ENCODE measurements at regions not wholly inside any gene's neighbourhood (a gene's known extent, or its start where the extent isn't known, plus 50 kb on each side); places are given as distances from the start of the nearest gene placed in this dataset.
"Not testable (repeated sequence)": the region's sequence is repeated elsewhere in the genome, so short reads cannot be mapped to it uniquely, and the experiment has no call there.

DNA sequence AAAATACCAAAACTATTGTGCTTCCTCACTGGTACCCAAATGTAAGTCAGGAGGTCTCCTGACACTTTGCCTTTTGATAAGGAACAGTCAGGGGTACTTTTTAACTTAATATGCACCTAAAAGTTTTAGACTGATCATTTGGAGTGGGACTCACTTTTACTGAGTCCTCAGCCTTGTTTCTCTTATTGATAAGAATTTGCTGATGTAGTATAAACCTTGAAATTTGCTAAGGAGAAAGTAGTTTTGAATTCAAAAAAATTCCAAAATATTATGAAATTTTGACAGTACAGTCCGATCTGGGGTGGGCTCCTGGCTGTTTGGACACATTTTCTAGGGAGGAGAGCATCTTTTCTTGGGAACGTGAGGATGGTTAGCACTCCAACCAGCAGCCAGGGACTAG lies 91.4 kb upstream of the GATB start:
- DNase-seq (ENCODE audit: low read depth in 2 of 2): no peak

GRCh38 chr4:151851354-151851753 lies 90.5 kb upstream of the GATB start:
- DNase-seq (ENCODE audit: low read depth in 2 of 2): no peak

- DNase-seq (ENCODE audit: low read depth in 2 of 2): no peak
These were observed 90.0 kb upstream of the GATB start for GRCh38 chr4:151850791-151851213.

DNA sequence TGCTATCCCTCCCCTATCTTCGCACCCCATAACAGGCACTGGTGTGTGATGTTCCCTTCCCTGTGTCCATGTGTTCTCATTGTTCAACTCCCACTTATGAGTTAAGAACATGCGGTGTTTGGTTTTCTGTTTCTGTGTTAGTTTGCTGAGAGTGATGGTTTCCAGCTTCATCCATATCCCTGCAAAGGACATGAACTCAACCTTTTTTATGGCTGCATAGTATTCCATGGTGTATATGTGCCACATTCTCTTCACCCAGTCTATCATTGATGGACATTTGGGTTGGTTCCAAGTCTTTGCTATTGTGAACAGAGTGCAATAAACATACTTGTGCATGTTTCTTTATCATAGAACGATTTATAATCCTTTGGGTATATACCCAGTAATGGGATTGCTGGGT lies 84.7 kb upstream of the GATB start:
- not testable (repeated sequence) for DNase-seq (ENCODE audit: low read depth in 2 of 2)

DNA sequence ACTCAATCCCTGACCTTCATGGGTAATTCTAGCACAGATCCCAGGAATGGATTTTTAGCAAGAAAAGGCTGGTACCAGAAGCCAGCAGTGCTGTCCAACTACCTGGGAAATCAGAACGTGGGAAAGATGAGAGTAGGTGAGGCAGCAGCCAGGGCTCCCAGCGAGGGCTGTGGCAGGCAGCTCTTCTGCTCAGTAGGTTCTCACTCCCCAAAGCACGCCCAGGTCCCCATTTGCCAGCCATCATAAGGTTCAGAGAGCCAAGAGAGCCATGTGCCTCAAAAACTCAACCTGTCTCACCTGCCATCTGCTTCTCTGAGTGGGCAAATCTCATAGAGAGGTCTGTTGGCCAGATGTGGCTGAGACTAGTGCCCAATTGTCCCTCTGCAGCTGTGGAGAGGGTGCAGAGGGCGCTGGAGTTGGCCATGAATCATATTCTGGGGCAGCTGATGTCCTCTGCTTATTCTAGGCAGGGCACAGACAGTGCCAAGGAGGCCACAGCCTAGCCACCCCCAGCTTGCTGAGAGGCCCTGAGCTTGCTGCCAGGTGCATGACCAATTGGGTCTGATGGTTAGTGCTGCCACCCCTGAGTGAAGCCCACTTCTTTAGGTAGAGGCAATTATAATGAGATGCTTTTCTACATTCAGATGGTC lies 81.7 kb upstream of the GATB start:
- no peak for DNase-seq (ENCODE audit: low read depth in 2 of 2)

DNA sequence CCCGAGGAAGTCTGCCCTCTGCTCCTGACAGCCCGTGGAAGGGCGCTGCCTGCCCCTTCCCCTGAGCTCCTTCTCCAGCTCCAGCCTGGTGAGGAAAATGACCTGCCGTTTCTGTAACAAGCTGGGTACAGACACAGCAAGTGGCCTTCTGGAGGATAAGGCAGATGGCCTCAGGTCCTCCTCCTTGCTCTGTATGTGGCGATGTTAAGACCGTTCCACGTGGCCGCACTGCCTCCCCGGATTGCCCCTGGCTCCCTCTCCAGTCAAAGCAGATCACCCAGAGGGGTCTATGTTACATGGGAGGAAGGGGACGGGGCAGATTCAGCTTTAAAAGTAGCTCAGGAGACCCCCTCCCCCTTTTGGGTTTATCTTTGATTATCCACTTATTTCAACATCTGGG lies 80.3 kb upstream of the GATB start:
- no peak for DNase-seq (ENCODE audit: low read depth in 2 of 2)

DNA sequence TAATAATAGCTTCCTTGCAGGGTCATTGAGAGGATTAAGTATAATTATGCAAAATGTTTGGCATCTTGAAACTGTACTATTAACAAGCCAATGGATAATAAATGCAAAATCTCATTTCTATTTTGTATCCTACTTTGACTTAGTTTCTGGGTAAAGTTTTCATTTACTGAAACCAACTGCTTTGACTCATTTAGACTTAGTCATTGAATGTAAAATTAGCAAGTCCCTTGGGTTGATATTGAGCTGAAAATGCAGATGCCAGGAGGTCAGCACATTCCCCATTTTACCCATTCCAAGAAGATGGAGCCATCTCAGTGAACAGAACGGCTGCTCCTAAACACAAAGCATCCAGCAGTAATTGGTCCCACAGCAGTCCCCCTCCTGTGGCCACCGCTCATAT lies 74.7 kb upstream of the GATB start:
- no peak for DNase-seq (ENCODE audit: low read depth in 2 of 2)

DNA sequence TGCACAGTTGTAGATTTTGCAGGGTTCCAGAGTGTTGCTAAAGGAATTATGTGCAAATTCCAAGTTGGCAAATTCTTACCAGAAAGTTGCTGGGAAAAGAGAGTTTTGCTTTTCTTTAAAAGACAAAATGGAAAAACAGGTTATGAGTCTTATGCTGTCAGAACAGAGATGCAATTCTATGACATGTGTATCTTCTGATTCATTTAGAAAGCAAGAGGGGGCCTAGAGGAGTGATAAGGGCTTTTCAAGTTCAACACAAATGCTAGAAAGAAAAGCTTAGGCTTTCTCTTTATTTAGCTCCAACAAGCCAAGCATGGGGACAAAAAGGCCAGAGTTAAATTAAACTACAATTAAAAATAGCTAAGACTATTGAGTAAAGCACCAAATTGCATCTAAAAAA lies 72.4 kb upstream of the GATB start:
- DNase-seq (ENCODE audit: low read depth in 2 of 2): no peak

DNA sequence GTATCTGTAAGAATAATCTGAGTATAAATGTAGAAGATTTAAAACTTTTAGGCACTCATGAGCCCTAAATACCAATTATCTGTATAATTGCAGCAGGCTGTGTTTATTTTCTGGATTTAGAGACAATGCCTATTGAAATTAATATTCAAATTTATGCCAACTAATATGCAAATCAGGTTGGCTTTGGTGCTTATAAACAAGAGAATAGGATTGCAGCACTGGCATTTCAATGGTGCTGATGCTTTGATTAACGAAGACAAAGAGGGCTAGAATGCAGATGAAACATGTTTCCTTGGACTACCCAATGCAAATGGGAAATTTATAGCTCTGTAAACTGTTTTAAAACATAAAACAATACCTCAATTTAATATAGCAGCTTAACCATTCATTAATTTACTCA lies 70.7 kb upstream of the GATB start:
- DNase-seq (ENCODE audit: low read depth in 2 of 2): no peak

- no peak for DNase-seq (ENCODE audit: low read depth in 2 of 2)
These were observed 69.4 kb upstream of the GATB start for GRCh38 chr4:151830168-151830567.

DNA sequence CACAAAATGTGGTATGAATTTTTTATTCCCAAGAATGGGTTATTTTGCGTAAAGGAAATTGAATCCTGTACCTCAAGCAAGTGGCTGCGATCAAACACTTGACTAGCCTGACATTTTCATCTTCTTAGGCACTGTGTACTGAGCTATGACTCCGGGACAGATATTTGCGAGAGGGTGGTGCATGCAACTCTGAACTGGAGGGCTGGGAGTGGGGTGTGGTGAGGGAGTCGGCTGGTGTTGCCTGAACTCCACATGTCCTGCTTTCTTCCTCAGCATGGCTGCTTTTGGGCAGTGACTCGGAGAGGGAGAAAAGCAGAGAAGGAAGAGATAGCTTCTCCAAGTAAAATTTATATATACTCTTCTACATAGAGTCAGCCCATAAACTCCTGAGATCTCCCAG lies 68.5 kb upstream of the GATB start:
- DNase-seq (ENCODE audit: low read depth in 2 of 2): no peak

- DNase-seq (ENCODE audit: low read depth in 2 of 2): no peak
These were observed 63.8 kb upstream of the GATB start for GRCh38 chr4:151824656-151825055.

DNA sequence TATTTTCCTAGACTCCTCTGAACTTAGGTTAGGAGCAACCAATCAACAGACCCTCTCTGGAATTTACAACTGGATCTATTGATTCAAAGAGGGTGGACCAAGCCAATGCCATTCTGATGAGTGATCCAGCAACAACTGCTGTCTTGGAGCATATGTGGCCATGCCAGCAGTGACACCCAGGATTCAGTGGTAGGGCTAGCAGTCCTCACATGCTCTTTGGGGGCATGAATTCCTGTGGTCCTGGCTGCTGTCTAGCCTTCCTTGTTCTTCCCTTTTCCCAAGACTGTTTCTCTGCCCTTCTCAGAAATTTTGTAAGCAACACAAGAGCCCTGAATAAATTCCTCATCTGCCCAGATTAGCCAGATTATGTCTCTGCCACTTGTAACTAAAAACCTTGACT lies 61.5 kb upstream of the GATB start:
- no peak for DNase-seq (ENCODE audit: low read depth in 2 of 2)

DNA sequence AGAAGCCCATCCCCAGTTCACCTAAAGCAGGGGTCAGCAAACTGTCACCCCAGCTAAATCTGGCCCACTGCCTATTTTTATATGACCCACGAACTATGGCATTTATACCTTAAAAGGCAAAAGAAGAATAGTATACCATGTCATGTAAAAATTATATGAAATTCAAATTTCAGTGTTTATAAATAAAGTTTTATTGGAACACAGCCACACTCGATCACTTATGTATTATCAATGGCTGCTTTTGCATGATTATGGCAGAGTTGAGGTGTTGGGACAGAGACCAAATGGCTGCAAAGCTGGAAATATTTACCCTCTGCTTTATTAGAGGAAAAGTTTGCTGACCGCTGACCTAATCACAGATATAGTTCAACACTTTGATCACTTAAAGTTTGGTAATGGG lies 59.2 kb upstream of the GATB start:
- DNase-seq (ENCODE audit: low read depth in 2 of 2): no peak

- DNase-seq (ENCODE audit: low read depth in 2 of 2): no peak
These were observed 50.6 kb upstream of the GATB start for GRCh38 chr4:151811403-151811802.
